ENCODE measurements at regions not wholly inside any gene's neighbourhood (a gene's known extent, or its start where the extent isn't known, plus 50 kb on each side); places are given as distances from the start of the nearest gene placed in this dataset.

DNA sequence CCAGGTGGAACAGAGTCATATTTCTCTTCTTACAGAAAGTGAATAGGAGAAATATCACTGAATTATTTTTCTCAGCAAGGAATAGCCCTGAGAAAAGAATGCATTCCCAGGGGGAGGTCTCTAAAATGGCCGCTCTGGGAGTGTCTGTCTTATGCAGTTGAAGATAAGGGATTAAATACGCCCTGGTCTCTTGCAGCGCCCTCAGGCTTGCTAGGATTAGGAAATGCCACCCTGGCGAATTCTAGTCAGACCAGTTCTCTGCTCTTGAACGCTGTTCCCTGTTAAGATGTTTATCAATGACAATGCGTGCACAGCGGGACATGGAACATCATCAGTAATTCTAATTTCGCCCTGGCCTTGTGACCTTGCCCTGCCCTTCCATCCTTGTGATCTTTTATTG lies 949.0 kb upstream of the SEMA6D start:
- Histone ChIP-seq H3K4me3 (no peak overlapping the region), H3K27ac (no peak overlapping the region), H3K4me1 (no peaks in the 10 kb centered on the region), H3K9me3 (no peaks in the 10 kb centered on the region), H3K4me2 (no peak overlapping the region)
- no peak for DNase-seq (ENCODE audit: low read depth in 1 of 2, low spot score in 1 of 2)
- CTCF ChIA-PET, result no interaction called here
- FAIRE-seq, result no peak
- 23% methylated on average over 8 of the region's 8 CpGs for WGBS (ENCODE audit: missing lambda C conversion rate)
- no peak for ATAC-seq
- POLR2A ChIA-PET, result no interaction called here
- TF ChIP-seq POLR2AphosphoS2 (conservative IDR thresholded peaks at IDR 0.05; ENCODE audit: low read length) (no peak), RCOR1 (IDR thresholded peaks at IDR 0.05; ENCODE audit: low read depth, low read length) (no peak), CHD4 (IDR thresholded peaks at IDR 0.05; ENCODE audit: borderline replicate concordance) (no peak), TFCP2L1 (CRISPR knock-in tag; IDR thresholded peaks at IDR 0.05) (no peak), HEYL (CRISPR knock-in tag; IDR thresholded peaks at IDR 0.05) (no peak), BHLHE40 (IDR thresholded peaks at IDR 0.05; ENCODE audit: low read depth, low read length) (no peak), EP300 (IDR thresholded peaks at IDR 0.05) (no peak), JUNB (IDR thresholded peaks at IDR 0.05) (no peak), RARB (CRISPR knock-in tag; IDR thresholded peaks at IDR 0.05) (no peak), RFX5 (IDR thresholded peaks at IDR 0.05) (no peak), RNF2 (IDR thresholded peaks at IDR 0.05; ENCODE audit: borderline replicate concordance, low read depth) (no peak)
- TF ChIP-seq, protein P1, sequence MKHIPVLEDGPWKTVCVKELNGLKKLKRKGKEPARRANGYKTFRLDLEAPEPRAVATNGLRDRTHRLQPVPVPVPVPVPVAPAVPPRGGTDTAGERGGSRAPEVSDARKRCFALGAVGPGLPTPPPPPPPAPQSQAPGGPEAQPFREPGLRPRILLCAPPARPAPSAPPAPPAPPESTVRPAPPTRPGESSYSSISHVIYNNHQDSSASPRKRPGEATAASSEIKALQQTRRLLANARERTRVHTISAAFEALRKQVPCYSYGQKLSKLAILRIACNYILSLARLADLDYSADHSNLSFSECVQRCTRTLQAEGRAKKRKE (CRISPR knock-in tag; IDR thresholded peaks at IDR 0.05; ENCODE audit: low read depth), result no peak

DNA sequence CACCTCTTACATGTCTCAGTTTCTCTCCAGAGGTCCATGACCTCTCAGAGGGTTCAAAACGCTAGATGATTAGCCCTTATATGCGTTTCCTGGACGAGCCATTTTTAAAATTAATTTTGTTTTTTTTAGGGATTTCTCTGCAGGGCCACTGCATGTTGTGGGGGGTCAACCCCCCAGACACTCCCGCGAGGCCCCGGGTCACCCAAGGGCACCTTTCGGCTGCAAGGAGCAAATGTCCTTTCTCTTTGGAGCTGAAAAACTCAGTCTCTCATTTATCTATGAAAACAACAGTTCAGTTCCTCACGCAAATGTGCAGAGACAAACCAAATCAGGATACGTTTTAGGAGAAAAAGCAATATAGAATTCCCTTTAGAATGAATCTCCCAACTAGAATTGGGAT lies 944.3 kb upstream of the SEMA6D start:
- DNase-seq (ENCODE audit: low read depth in 1 of 2, low spot score in 1 of 2) (no peak), ATAC-seq (no peak), FAIRE-seq (no peak)
- TF ChIP-seq MAFK (IDR thresholded peaks at IDR 0.05; ENCODE audit: partially characterized antibody) (no peak), PHF8 (IDR thresholded peaks at IDR 0.05; ENCODE audit: borderline replicate concordance, low read depth) (no peak), JUN (IDR thresholded peaks at IDR 0.05) (no peak)
- TF ChIP-seq, protein P1 (CRISPR knock-in tag; IDR thresholded peaks at IDR 0.05; ENCODE audit: low read depth), result no peak
- no peak overlapping the region for H3K4me3 ChIP-seq
- no peak overlapping the region for H3K4me2 ChIP-seq
- H3K9me3 ChIP-seq, result no peaks in the 10 kb centered on the region
- ChIA-PET CTCF (no interaction called here), POLR2A (no interaction called here)
- H3K4me1 ChIP-seq, result no peaks in the 10 kb centered on the region
- 2% methylated on average over 9 of the region's 9 CpGs for whole genome bisulfite sequencing (ENCODE audit: missing lambda C conversion rate)
- no peak overlapping the region for H3K27ac ChIP-seq

DNA sequence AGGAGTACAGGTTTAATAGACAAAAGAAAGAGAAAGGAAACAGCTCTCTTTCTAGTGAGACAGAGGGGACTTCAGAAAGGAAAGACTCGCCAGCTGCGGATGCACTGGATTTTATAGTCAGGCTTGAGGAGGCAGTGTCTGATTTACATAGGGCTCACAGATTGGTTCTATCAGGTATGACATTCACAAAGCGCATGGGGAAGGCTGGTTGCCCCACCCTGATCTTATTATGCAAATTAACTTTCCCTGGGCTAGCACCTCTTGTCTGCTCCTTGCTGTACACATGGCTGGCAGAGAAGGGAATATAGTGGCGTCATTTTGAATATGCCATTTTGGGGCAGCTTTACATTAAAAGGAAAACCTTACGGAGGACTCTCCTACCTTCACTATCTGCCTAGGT lies 938.4 kb upstream of the SEMA6D start:
- DNase-seq (ENCODE audit: low read depth in 1 of 2, low spot score in 1 of 2) (no peak), FAIRE-seq (no peak), ATAC-seq (no peak)
- no peaks in the 10 kb centered on the region for H3K9me3 ChIP-seq
- TF ChIP-seq CBX2 (IDR thresholded peaks at IDR 0.05; ENCODE audit: borderline replicate concordance, low read depth) (no peak), SREBF2 (IDR thresholded peaks at IDR 0.05) (no peak), CTCF (IDR thresholded peaks at IDR 0.05) (no peak), CBX8 (IDR thresholded peaks at IDR 0.05) (no peak), RCOR1 (IDR thresholded peaks at IDR 0.05; ENCODE audit: low read depth, low read length) (no peak), SMC3 (IDR thresholded peaks at IDR 0.05) (no peak), KDM5A (IDR thresholded peaks at IDR 0.05) (no peak), RAD21 (conservative IDR thresholded peaks at IDR 0.05 in 1 of 2, IDR thresholded peaks at IDR 0.05 in 1 of 2) (no peak), MAFK (IDR thresholded peaks at IDR 0.05; ENCODE audit: partially characterized antibody) (no peak), POLR2AphosphoS2 (conservative IDR thresholded peaks at IDR 0.05; ENCODE audit: low read length) (no peak), NFE2L2 (conservative IDR thresholded peaks at IDR 0.05; ENCODE audit: low read length) (no peak), HOXB13 (CRISPR knock-in tag; IDR thresholded peaks at IDR 0.05; ENCODE audit: low read depth) (no peak)
- TF ChIP-seq, protein P1 (CRISPR knock-in tag; IDR thresholded peaks at IDR 0.05; ENCODE audit: low read depth), result no peak
- TF ChIP-seq, protein P2, sequence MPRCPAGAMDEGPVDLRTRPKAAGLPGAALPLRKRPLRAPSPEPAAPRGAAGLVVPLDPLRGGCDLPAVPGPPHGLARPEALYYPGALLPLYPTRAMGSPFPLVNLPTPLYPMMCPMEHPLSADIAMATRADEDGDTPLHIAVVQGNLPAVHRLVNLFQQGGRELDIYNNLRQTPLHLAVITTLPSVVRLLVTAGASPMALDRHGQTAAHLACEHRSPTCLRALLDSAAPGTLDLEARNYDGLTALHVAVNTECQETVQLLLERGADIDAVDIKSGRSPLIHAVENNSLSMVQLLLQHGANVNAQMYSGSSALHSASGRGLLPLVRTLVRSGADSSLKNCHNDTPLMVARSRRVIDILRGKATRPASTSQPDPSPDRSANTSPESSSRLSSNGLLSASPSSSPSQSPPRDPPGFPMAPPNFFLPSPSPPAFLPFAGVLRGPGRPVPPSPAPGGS (IDR thresholded peaks at IDR 0.05), result no peak
- ChIA-PET CTCF (no interaction called here), POLR2A (no interaction called here)
- no peak overlapping the region for H3K4me2 ChIP-seq
- no peak overlapping the region for H3K4me3 ChIP-seq
- H3K27ac ChIP-seq, result no peak overlapping the region
- 3% methylated on average over 5 of the region's 5 CpGs for WGBS (ENCODE audit: missing lambda C conversion rate)
- no peaks in the 10 kb centered on the region for H3K4me1 ChIP-seq

Measured in A549 (cell line).